Inflammatory macrophage treated with lipopolysaccharide for 1 hour (primary cell): ENCODE measurements at regions not wholly inside any gene's neighbourhood (a gene's known extent, or its start where the extent isn't known, plus 50 kb on each side); places are given as distances from the start of the nearest gene placed in this dataset.
"Not testable (repeated sequence)": the region's sequence is repeated elsewhere in the genome, so short reads cannot be mapped to it uniquely, and the experiment has no call there.

Source experiments
- DNase-seq, 2 donors: peaks; one replicate each; pipeline ENCODE4 v3.0.0-alpha.2; 2020 to 2022

DNA sequence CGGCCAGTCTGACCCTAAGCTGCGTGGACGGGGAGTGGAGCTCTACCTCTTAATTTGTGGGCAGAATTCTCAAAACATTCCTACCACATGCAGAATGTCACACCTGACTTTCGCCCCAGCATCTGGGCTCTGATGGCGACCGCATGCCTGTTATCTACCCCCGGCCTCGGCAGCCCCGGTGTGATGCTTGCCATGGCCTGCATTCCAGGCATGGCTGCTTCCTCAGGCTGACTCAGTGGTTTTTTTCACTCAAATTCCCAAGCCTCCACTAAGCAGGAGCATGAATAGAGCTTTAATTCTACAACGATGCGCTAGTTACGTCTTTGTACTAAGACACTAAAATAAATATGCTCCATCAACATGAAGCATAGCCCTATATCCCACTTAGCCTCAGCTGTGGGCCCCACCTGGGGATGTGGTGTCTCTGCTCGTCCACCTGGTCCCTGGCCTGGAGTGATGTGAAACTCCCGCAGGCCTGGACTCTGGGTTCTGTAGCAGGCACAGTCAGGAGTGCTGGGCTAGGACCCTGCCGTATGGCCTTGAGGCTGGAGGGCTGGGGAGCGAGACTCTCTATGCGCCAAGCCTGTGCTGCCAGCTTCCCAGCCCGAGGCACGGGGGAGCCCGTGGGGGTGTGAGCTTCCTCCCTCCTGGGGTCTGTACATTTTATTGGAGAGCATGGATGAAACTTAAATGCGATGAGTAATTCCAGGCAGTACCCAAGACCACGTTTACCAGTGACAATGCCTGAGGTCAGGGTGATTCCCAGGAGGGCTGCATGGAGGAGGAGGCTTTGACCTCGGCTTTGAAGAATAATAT lies 153.2 kb downstream of the CTTN start:
- no peak for DNase-seq

DNA sequence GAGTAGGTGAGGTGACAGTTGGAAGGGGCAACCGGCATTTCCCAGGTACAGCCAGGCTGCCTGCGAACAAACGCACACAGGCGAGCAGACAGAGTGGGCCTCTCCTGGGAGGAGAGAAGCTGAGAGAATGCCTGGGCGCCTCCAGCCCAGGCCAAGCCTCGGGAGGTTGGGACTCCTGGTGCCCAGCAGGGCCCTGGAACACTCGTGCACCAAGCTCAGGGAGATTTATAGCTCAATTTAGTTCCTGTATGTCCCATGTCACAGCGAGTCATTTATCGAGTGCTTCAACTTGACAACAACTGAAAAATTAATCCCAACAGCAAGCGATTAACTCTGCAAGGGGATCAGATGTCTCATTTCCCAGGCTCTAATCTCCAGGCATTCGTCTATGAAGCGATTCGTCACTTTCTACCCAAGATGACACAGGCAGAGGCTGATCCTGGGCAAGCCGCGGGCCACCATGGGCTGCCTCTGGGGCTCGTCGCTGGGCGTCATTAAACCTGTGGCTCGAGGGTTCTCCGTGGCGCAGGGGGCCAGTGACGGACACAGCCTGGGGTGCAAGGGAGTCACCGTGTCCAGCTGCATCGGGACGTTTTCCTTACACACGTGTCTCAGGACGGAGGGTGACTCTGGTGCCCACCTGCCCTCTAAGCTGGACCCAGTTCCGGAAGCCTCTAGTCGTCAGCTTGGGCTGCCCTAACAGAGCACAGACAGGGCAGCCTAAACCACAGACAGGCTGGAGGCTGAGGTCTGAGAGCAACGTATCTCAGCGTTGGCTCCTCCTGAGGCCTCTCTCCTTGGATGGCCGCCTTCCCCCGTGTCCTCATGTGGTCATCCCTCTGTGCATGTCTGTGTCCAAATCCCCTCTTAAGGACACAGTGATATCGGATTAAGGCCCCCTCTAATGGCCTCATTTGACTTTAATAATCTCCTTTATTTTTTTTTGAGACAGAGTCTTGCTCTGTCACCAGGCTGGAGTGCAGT lies 154.1 kb downstream of the CTTN start:
- DNase-seq = no peak

DNA sequence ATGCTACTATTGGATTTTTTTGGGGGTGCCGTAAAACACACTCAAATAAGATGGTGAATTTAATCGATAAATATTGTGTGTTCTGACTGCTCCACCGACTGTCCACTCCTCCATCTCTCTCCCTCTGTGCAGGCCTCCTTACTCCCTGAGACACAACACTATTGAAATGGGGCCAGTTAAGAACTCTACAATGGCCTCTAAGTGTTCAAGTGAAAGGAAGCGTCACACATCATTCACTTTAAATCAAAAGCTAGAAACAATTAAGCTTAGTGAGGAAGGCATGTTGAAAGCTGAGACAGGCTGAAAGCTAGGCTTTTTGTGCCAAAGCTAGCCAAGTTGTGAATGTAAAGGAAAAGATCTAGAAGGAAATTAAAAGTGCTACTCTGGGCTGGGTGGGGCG lies 156.7 kb downstream of the CTTN start:
- DNase-seq = no peak

DNA sequence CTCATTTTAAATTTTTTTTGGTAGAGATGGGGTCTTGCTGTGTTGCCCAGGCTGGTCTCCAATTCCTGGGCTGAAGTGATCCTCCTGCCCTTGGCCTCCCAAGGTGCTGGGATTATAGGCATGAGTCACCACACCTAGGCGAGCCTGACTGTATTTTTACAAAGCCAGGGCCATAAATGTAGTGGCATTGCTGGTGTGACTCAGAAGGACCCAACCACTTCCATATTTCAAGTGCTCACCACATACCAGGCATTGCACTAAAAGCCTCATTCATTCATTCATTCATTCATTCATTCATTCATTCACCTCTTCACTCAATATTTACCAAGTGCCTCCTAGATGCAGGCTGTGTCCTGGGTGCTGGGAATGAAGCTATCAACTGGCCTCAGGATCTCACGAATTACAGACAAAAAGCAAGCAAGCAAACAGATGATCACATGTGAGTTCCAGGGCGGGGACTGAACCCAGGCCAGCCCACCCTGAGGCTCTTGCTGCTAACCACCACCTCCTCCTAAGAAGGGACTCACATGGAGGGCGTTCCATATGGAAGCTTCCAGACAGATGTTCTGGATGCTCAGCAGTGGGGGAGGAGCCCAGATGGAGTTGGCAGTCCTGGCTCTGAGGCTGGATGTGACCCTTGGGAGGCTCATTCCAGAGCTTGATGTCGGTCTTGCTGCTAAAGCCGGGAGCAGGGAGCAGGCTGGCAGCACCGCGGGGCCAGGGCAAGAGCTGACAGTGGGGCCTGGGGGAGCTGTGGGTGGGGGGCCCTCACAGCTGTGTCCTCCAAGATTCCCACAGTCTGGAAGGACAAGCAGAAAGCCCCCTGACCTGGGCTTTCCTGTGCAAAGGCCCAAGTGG lies 158.8 kb downstream of the CTTN start:
- no peak for DNase-seq

DNA sequence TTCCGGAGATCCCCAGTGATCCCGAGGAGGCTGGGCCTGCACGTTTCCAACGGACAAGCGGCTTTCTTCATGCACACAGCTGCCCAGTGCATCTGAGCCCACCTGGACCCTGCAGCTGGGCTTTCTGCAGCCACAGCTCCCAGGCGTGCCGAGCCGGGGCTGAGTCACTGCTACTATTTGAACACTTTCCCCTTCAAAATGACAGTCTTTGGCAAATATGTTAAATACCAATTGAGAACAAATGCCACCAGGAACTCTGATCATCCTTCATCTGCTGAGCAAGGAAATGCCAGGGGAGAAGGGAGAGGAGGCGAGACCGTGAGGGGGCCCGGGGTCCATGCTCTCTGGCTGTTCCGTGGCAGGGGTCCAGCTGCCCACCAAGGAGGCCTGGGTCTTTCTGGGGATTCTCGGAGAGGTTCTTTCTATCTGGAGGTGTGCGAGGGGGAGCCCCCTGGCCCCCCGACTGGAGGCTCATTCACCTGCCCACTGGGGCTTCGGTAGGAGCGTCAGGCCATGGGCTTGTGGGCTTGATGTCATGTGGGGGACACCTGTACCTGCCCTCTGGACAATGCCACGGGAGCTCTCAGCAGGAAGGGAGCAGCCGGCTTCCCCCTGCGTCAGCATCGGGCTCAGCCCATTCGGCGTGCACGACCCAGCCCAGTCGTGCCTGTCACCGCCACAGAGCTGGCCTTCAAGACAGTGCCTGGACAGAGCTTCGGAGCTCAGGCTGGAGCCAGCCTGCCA lies 159.6 kb downstream of the CTTN start:
- DNase-seq = no peak

DNA sequence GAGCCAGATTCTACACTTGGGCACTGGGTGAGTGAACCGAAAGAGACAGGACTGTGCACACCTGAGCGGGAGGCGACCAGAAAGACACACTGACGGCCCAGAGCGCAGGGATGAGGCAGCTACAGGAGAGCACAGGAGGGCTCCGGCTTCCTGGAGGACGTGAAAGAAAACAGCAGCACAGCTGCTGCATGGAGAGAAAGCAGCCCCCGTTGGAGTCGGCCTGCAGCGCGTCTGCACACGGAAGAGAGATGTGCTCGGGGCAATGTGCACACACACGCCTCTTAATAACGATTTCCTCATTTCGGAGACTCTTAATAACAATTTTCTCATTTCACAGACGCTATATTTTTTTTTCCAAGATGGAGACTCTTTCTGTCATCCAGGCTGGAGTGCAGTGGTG lies 160.4 kb downstream of the CTTN start:
- DNase-seq = no peak

DNA sequence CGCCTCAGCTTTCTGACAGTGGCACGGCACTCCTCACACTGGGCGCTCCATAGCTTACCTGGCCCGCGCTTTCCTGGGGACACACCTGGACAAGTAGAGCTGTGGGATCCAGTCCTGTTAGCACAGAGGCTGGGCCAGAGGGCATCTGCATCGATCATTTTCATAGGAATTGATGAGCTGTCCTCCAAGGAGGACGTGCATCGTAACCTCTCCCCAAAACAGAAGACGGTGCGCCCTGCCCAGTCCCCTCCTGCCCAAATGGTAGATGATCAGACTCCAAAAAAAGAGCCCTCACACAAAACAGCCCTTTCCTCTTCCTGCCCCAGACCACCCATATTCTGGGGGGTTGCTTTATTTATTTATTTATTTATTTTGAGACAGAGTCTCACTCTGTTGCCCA lies 161.2 kb downstream of the CTTN start:
- no peak for DNase-seq

DNA sequence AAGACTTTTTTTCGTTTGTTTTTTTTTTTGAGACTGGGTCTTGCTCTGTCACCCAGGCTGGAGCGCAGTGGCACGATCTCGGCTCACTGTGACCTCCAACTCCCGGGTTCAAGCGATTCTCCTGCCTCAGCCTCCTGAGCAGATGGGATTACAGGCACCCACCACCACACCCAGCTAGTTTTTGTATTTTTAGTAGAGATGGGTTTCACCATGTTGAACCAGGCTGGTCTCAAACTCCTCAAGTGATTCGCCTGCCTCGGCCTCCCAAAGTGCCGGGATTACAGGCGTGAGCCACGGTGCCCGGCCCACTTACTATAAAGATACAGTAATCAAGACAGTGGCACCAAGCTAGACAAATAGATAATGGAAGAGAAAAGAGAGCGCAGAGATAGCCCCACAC lies 162.3 kb downstream of the CTTN start:
- DNase-seq = not testable (repeated sequence)

DNA sequence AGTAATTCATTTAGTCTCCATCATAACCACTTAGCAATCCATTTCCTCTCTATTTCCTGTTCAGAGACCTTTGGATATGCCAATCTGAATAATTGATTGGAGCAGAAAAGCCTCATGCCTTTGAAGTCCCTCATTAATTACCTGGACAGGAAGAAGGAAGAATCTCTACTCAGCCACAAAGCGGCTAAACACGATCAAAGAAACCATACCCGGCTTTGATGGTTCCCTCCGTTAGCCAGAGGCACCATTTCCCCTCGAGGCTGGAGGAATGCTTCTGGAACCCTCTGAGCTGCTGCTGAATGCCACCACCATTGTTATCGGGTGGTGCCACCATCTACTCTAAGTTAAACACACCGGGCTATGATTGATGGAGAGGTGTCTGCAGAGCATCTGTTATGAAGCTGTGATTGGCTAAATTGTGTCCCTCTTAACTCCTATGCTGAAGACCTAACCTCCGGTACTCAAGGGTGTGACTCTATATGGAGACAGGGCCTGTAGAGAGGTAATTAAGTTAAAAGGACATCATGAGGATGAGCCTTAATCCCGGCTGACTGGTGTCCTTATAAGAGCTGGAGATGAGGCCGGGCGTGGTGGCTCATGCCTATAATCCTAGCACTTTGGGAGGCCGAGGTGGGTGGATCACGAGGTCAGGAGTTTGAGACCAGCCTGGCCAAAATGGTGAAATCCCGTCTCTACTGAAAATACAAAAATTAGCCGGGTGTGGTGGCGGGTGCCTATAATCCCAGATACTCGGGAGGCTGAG lies 168.6 kb downstream of the CTTN start:
- no peak for DNase-seq

DNA sequence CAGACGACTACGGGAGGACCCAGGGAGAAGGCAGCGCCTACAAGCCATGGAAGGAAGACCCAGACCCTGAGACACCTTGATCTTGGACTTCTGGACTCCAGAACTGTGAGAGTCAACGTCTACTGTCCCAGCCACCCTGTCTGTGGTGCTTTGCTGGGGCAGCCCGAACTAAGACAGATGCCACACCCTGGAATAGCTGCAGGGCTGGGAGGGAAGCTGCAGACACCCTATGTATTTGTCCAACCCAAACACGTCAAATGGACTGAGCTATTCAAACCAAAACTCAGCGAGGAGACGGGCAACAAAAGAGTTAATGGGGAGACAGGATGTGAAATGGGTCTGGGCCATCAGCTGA lies 169.3 kb downstream of the CTTN start:
- no peak for DNase-seq

DNA sequence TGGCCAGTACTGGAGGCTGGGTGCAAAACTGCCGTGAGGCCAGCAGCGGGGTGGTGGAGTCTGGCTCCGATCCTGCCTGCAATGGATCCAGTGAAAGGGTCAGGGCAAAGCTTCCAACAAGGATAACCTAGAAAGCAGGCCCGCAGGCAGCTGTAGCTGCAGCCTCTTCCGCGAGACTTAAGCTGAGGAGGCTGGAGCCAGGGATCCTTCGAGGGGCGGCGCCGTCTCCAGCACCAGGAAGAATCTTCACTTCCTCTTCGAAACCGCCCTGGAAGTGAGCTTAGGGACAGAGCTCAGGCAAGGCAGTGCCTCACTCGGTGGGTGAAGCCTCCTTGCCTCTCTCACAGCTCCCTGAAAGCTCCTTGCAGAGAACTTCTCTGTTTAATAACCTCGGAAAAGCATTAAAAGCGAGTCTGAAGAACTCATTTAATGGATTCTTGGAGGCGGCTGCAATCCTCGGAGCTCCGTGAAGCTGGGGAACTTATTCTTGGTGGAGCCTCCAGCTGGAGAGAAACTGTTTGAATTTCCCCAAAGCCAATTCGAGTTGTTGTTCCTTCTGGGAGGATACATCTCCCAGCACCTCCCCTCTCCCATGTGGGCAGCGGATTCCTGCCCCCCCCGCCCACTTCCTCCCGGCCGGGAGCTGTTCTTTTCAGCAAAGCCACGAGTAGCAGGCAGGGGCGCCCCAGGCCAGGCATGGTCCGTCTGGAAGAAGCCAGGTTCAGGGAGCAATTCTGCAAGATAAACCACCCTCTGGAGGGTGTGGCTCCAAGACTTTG lies 169.9 kb downstream of the CTTN start:
- peak; percentile 33 to 48 for DNase-seq

DNA sequence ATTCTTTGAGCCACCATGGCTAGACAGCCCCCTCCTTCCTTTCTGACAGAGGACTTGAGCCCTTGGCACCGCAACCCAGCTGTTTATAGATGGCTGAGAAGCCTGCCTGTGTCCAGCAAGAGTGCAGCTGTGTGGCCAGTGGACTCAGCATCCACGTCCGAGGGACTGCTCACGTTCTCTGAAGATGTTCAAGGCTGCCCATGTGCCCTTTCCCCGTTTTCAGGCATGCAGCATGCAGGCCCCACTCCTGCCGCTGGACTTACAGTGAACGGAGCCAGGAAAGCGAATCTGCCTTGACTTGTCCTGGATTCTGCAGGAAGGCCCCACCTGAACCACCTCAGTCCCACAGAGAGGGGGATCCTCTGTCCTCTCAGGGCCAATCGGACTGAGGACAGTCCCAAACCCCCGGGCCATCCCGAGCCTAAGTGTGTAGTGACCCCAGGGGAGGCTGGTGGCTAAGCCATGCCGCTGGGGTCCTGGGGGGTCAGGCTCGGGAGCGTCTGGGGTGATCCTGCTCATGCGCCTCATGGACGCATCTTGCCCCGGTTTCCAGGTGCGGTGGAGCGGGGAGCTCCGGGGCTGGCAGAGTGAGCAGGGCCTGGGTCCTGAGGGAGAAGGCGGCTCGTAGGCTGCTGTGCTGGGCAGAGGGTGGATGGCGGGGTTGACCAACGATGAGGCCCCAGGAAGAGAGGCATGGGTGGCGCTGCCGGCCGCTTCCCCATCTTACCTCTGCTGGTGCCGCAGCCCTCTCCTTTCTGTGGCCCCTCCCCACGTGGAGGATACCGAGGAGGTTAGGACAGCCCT lies 170.7 kb downstream of the CTTN start:
- DNase-seq = no peak

DNA sequence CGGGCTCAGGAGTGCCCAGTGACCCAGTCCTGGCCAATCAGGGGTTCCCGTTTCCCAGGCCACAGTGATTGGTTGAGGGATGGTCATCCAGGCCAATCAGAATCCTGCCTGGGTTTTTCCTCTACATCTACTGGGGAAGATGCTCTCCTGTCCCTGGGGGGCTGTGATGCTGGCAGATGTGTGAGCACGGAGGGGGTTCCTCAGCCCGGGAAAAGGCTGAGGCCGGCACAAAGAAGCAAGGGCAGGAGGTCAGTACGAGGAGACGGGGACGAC lies 171.2 kb downstream of the CTTN start:
- no peak for DNase-seq

DNA sequence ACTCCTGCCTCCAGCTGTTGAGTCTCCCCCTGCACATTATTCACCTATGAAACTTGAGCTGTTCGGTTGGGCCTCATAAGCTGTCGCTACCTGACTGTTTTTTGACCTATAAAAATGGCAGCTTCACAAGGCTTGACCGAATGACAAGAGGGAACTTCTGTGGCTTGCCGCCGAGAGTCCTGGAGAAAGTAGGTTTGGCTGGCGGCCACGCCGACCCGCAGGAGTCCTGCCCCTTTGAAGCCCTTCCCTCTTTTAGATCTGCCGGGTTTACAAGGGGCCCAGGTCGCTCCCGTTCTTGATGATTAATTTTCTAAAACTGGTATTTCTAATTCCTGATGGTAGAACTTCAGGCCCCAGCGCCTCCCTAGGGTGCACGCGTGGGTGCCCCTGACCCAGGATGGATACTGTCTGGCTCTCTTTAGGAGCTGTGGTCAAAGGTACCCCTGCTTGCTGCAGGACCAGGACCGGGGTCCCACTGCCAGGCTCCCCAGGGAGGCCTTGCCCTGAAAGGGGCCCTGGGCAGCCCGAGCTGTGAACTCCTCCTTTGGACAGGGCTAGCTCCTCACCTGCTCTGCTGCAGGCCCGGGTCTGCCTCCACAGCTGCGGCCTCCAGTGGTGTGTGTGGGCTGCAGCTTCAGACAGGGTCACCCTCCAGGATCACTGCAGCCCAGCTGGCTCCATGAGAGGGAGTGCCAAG lies 171.8 kb downstream of the CTTN start:
- DNase-seq = no peak

DNA sequence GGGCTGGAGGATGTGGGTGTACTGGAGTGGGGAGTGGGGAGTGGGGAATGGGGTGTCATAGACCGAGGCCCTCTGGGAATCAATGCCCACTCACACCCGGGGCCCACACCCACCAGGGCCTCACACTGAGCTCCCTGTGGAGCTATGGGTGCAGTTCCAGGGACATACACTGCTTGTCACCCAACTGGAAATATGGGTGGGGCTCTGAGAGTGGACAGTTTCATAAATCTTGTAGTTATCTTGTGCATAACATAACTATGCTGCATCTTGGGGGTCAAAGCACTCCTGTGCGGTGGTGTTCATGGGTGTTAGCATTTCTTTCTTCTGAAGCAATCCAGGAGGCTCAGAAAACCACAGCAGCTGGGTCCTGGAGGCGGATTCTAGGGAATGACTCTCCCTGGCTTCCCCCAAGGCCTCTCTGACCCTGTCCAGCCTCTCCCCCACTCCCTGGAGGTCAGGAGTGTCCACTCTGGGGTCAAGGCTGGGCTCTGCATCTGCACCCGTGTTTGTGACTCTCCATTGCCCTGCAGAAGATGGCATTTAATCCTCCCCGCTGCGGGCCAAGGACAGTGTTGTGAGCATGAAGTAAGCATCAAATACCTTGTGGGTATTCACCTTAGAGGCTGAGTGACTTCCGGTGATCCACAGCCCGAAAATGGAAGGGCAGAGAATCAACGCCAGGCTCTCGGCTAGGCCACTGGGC lies 172.5 kb downstream of the CTTN start:
- no peak for DNase-seq

DNA sequence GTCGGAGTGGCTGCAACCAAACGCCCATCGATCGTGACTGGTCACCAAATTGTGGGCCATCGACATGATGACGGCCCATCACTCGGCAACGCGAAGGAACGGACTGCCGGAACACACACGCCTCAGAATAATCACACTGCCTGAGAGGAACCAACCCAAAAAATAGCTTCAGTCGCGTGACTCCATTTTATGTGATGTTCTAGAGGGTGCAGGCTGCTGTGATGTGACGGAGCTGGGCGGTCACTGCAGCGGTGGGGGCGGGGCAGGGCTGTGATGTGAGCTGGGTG lies 174.6 kb downstream of the CTTN start:
- no peak for DNase-seq

DNA sequence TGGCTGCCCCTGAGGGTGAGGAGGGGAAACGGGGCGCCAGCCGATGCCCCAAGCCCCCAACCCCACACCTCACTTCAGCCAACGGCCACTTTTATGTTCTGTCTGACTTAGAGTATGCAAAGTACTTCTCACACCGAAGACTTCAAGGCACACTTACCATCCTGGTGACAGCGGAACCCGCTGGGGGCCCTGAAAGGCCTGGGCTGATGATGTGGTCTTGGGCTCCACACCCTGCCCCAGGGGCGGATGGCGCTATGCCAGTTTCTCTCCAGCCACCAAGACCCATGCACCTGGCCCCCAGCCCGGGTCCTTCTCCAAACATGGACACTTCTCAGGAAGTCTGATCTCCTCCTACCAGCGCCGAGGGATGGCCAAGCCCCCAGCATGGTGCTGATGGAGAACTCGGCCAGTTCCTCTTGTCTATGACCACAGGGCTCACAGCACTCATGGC lies 175.4 kb downstream of the CTTN start:
- no peak for DNase-seq

DNA sequence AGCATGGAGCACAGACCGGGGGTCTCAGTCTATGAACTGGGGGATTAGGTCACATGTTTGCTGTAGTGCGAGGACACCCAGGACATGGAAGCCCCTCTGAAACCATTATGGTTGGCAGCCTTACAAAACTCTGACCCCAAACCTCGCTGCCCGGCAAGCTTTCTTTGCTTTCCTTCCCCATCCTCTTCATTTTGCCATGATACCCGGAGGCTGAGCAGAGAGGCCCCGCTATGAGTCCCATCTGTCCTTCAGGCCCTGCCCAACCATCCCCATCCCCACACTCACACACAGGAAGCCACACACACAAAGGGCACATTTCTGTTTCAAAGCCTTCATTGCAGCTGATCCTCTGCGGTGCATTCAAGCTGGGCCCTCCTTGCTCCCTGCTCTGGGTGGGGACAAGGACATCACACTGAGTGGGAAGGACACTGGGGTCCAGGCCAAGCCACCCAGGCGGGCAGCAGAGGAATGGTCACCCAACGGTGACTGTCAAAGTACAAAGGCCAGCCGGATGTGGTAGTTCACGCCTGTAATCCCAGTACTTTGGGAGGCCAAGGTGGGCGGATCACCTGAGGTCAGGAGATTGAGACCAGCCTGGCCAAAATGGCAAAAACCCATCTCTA lies 176.5 kb downstream of the CTTN start:
- no peak for DNase-seq
